Ectodermal cell (in vitro differentiated cells): ENCODE measurements at regions not wholly inside any gene's neighbourhood (a gene's known extent, or its start where the extent isn't known, plus 50 kb on each side); places are given as distances from the start of the nearest gene placed in this dataset.
"Not testable (repeated sequence)": the region's sequence is repeated elsewhere in the genome, so short reads cannot be mapped to it uniquely, and the experiment has no call there.

Experiments
- H3K27ac ChIP-seq: 2 replicates; pipeline ENCODE4 v1.7.0; 2013; ENCODE audit warnings: mild to moderate bottlenecking, low read depth, low read length; ENCODE audit not compliant: insufficient read depth, poor library complexity, severe bottlenecking
- H3K27me3 ChIP-seq: 2 replicates; pipeline ENCODE4 v1.7.0; 2013; ENCODE audit warnings: mild to moderate bottlenecking, low read length; ENCODE audit not compliant: insufficient read depth, control insufficient read depth, poor library complexity, severe bottlenecking
- H3K36me3 ChIP-seq: one replicate; pipeline ENCODE4 v1.7.0; 2013; ENCODE audit warnings: low read length; ENCODE audit not compliant: control insufficient read depth, insufficient read depth
- H3K4me1 ChIP-seq: one replicate; pipeline ENCODE4 v1.7.0; 2013; ENCODE audit warnings: low read length; ENCODE audit not compliant: control insufficient read depth, insufficient read depth
- H3K4me3 ChIP-seq: 2 replicates; pipeline ENCODE4 v1.7.0; 2013; ENCODE audit warnings: low read depth, low read length, control low read depth; ENCODE audit not compliant: insufficient read depth
- H3K9me3 ChIP-seq: 2 replicates; pipeline ENCODE4 v1.7.0; 2013; ENCODE audit warnings: mild to moderate bottlenecking, low read length, moderate library complexity; ENCODE audit not compliant: control insufficient read depth
- WGBS, 2 experiments: methylation state at CpG; one replicate each; pipeline ENCODE4 v1.1.7; 2013; ENCODE audit warnings: missing lambda C conversion rate in 2 of 2; 5-methylcytosine and 5-hydroxymethylcytosine counted together

DNA sequence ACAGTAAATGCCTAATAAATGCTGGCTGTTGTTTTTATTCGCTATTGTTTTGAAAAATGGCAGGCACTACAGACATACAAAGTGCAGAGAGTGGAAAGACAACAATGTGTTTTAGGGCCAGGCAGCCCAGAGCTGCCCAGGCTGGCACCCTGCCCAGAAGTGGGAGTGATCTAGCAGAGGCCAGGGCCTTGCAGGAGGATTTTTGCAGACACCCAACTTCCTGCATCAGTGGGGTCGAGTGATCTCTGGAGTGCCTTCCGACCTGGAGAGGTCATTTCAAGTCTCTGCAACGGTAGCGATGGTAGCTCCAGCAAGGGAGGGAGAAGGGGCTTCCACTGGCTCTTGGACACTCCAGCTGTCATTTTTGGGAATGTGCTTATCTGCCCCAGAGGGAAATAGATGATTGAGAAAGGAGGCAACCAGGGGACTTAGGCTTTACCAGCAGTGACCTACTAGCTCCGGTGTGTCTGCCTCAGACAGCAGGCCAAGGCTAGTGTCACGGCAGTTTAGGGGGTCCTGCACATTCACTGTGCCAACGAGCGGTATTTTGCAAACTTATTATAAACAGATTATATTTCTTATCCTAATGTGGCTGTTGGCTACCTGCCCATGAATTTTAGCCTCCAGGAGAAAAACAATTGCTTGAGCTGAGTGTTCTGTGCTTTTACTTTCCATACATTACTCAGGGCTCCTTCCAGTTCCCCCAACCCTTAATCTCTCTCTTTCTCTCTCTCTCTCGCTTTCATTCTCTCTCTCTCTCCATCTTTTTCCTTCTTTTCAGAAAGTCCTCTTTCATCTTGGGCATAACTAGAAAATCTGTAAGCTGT lies 153.9 kb upstream of the PLGLB2 start:
- 94 to 96% methylated on average over 4 to 5 of the region's 10 CpGs for WGBS, 2 experiments
- H3K4me3 ChIP-seq, H3K4me1 ChIP-seq, H3K36me3 ChIP-seq, H3K9me3 ChIP-seq, H3K27ac ChIP-seq, H3K27me3 ChIP-seq: not testable (repeated sequence)

DNA sequence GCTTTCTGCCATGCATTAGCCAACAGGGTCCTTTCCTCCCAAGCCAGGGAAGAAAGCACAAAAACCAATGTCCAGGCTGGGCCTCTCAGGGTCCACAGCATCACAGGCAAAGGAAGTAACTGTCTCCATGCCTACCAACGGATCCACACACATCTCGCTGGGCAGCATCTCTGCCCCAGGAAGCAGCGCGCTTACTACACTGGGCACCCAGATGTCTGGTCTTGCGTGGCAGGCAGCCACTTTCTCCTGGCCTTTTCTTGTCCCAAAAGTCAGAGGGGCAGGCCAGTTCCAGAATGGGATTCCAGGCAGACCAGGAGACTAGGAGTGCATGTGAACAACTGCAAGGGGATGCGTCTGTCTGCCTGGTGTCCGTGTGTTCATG lies 153.3 kb upstream of the PLGLB2 start:
- not testable (repeated sequence) for H3K27ac ChIP-seq, H3K36me3 ChIP-seq, H3K4me3 ChIP-seq, H3K4me1 ChIP-seq, H3K27me3 ChIP-seq, H3K9me3 ChIP-seq
- WGBS, 2 experiments, result 75 to 78% methylated on average over 6 to 7 of the region's 7 CpGs

DNA sequence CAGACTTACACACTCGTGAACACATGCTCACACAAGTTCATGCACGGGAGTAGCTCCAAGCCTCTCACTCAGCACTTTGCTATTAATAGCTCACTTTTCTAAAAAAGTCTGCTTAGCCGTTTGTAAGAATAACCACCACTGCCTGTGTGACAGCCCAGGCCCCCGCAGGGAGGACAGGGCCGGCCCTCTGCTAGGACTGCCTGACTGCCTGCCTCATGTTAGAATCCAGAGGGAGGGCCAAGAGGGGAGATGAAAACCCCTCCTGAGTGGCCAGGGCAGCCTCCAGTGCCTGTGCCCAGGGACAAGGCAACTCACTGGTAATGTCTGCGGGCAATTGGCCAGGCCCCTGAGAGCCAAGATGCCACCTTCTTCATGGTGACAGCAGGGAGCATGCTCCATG lies 152.9 kb upstream of the PLGLB2 start:
- H3K36me3 ChIP-seq, H3K4me3 ChIP-seq, H3K27ac ChIP-seq, H3K27me3 ChIP-seq, H3K9me3 ChIP-seq, H3K4me1 ChIP-seq: not testable (repeated sequence)
- WGBS, 2 experiments, result 89 to 96% methylated on average over 5 of the region's 6 CpGs

DNA sequence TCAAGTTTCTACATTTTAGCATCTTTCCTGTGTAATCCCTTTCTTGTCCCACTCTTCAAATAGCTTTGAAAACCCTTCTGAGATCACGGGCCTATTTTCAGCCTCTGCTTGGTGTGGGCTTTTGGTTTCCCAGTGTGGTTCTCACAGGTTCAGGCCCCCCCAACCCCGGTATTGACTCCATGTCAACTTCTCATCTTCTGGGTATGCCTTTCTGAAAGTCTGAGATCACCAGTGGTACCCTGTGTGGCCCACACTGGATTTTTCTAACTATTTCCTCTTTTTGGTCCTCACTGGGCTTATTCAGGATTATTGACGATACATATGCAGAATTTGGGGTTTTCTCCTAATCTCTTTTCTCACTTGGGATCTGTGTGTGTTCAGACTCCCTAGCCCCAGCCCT lies 146.9 kb upstream of the PLGLB2 start:
- H3K27me3 ChIP-seq, H3K4me1 ChIP-seq, H3K4me3 ChIP-seq, H3K9me3 ChIP-seq, H3K36me3 ChIP-seq, H3K27ac ChIP-seq: not testable (repeated sequence)
- WGBS, 2 experiments, result 67 to 100% methylated on average over 1 of the region's 3 CpGs

DNA sequence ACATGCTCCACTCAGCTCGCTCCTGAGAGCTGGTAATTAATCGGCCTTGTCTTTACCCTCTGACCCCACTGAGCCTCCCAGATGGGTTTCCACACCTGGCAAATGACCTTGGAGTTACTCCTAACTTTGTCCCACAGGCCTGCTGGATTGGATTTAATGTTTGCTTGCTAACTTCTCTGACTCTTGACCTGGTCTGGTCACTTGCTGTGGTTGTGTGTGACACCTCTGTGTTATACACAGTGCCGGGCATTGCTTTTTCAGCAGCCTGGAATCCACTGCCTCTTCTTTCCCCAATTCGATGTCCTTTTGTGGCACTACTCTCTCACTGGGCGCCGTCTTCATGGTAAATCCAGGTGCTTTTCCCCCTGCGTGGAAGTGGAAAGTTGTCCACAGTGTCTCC lies 145.8 kb upstream of the PLGLB2 start:
- H3K9me3 ChIP-seq, H3K27me3 ChIP-seq, H3K4me1 ChIP-seq, H3K36me3 ChIP-seq, H3K4me3 ChIP-seq, H3K27ac ChIP-seq: not testable (repeated sequence)
- no CpG with 5 or more reads among the region's 7 CpGs for WGBS, 2 experiments

DNA sequence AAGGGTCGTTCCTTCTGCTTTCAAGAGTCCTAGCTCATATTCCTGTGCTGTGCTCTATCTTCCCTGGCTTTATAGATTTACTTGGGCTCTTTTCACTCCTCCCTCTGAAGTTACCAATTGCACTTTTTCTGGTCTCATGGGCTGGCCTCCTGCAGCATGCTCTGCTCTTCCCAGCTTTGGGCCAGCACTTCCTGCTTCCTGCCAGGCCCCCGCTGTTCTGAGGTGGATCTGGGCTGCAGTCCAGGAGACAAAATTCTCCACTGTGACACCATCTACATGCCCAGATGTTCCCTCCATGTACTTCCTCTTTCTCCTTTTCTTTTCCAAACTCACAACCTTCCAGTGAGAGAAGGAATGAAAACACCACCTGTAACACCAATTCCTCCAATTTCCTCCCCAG lies 145.2 kb upstream of the PLGLB2 start:
- H3K36me3 ChIP-seq, H3K4me1 ChIP-seq, H3K27ac ChIP-seq, H3K9me3 ChIP-seq, H3K27me3 ChIP-seq, H3K4me3 ChIP-seq: not testable (repeated sequence)
- no CpG with 5 or more reads among the region's 2 CpGs for WGBS, 2 experiments

DNA sequence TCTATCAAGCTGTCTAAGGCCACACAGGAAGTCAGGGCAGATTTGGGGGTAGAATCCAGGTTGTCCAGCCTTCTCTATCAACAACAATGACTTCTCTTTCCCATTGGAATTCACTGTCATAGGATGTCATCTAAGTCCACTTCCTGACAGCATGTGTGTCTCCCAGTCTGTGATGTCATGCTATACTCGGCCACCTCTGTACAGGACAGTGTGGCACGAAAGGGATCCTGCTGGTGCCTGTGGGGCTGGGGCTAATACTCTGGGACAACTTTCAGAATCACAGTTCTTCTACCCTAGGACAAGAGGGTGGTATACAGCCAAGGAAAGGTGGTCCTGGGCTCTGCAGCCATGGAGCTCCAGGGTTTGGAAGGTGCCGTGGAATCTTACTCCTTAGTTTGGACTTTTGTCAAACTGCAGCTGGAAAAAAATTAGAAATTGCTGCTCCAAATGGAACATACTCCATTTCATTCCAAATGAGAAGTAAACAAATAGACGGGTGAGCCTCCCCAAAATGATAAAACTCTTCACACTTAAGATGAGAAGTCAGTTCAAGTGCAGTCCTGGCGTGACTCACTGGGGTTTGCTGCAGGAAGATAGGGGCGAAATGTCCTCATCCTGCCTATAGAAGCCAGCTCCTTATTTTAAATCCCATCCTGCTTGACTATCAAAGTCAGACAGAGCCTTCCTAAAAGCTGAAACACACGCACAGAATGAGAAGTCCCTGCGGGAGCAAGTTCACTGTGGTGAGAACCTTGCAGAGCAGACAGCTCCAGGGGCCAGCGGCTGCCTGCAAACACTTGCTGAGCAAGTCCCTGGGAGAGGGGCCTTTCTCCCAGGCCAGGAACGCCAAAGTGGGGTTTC lies 144.2 kb upstream of the PLGLB2 start:
- 100% methylated on average over 2 of the region's 10 CpGs; no CpG with 5 or more reads in 1 of the 2 experiments for WGBS, 2 experiments
- H3K27me3 ChIP-seq, H3K4me3 ChIP-seq, H3K4me1 ChIP-seq, H3K36me3 ChIP-seq, H3K9me3 ChIP-seq, H3K27ac ChIP-seq: not testable (repeated sequence)

DNA sequence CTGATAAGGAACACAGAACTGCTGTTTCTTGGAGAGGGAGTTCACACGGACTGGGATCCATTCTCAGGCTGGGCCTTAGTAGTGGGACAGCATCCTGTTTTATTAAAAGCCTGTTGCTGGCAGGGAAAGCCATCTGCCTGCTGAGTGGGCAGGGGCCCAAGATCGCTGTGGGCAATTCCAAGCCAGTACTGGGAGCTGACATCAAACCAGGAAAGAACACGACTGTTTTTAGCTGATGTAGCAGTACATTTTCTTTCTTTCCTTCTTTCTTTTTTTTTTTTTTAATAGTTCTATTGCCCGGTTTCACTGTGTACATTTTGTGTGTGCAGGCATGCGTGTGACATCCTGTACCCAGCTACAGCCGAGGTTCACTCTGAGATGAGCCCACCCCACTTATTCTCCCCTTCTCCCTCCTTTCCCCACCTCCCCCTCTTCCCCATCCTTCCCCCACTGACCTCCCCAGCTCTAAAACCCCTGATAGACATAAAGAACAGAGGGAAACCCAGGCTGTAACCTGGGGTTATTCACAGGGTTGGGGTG lies 143.5 kb upstream of the PLGLB2 start:
- not testable (repeated sequence) for H3K27ac ChIP-seq, H3K27me3 ChIP-seq, H3K4me1 ChIP-seq, H3K4me3 ChIP-seq, H3K9me3 ChIP-seq, H3K36me3 ChIP-seq
- 100% methylated on average over 1 of the region's 6 CpGs; no CpG with 5 or more reads in 1 of the 2 experiments for WGBS, 2 experiments

DNA sequence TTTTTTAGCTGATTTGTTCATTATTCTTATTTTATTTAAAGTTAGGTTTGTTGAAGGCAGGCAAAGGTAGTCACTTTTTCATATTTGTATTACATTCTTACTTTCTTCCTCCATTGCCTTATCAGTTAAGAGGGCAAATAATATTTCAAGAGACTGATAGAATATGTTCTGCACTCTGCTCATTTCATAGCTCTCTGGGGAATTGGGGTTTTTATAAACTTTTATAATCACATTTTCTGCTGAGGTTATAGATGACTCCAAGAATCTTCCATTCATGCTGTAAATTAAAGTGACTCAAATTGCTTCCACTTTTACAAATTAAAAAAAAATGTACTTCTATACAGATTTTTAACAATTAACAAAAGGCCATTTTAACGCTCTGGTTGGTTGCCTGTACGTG lies 142.9 kb upstream of the PLGLB2 start:
- no CpG with 5 or more reads among the region's 2 CpGs for whole genome bisulfite sequencing, 2 experiments
- not testable (repeated sequence) for H3K36me3 ChIP-seq, H3K27ac ChIP-seq, H3K4me3 ChIP-seq, H3K27me3 ChIP-seq, H3K4me1 ChIP-seq, H3K9me3 ChIP-seq

DNA sequence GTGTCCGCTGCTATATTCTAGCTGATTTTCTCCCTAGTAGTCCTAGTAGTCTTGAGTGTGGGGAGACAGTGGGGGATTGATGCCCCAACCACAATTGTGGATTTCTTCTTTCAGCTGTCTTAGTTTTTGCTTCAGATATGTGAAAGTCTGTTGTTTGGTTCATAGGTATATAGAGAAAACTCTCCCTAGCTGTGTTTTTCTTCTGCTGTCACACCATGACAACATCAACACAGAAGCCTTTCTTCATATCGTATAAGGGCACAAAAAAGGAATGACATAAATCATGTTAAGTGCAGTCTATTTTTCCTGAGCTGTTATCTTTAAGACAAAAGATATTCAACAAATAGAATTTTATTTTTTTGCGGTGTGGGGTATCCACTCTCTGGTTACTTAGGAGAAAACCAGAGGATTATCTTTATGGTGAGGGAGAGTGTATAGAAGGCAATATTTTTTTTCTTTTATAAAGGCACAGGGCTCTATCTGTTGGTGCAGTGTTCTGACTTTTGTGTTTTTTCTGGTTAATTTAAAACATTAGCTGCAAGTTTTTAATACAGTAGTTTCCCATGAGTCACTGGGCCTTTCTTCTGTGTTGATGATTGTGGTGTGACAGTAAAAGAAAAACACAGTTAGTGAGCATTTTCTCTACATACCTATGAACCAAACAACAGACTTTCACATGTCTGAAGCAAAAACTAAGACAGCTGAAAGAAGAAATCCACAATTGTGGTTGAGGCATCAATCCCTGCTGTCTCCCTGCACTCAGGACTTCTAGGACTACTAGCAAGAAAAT lies 139.3 kb upstream of the PLGLB2 start:
- H3K36me3 ChIP-seq, H3K27ac ChIP-seq, H3K9me3 ChIP-seq, H3K27me3 ChIP-seq, H3K4me3 ChIP-seq, H3K4me1 ChIP-seq: not testable (repeated sequence)
- WGBS, 2 experiments, result no CpG with 5 or more reads among the region's 3 CpGs
